SH-SY5Y (cell line): ENCODE measurements at regions not wholly inside any gene's neighbourhood (a gene's known extent, or its start where the extent isn't known, plus 50 kb on each side); places are given as distances from the start of the nearest gene placed in this dataset.

Experiments
- GATA2 ChIP-seq: IDR thresholded peaks from 2 replicates; pipeline ENCODE4 v1.6.1; 2011; ENCODE audit warnings: mild to moderate bottlenecking, low read depth, low read length
- GATA3 ChIP-seq: IDR thresholded peaks from 2 replicates; pipeline ENCODE4 v1.6.1; 2011; ENCODE audit warnings: low read depth, mild to moderate bottlenecking, low read length, moderate library complexity

GRCh38 chr12:124411281-124411878 lies 116.5 kb downstream of the RFLNA start:
- TF ChIP-seq GATA2: no peak
- TF ChIP-seq GATA3: no peak
